BE2C (cell line): ENCODE measurements at regions not wholly inside any gene's neighbourhood (a gene's known extent, or its start where the extent isn't known, plus 50 kb on each side); places are given as distances from the start of the nearest gene placed in this dataset.
"Not testable (repeated sequence)": the region's sequence is repeated elsewhere in the genome, so short reads cannot be mapped to it uniquely, and the experiment has no call there.

ENCODE experiments used
- DNase-seq: peaks from one replicate; pipeline ENCODE4 v3.0.0-alpha.2; 2020
- H3K27me3 ChIP-seq: fragments of 250-450 bp; sonication (Bioruptor Pico); 2 replicates; pipeline ENCODE4 v1.5.1; 2020; ENCODE audit warnings: mild to moderate bottlenecking
- H3K36me3 ChIP-seq: fragments of 250-450 bp; sonication (Bioruptor Pico); 2 replicates; pipeline ENCODE4 v1.5.1; 2020; ENCODE audit warnings: mild to moderate bottlenecking
- H3K4me1 ChIP-seq: fragments of 250-450 bp; sonication (Bioruptor Pico); 2 replicates; pipeline ENCODE4 v1.5.1; 2020
- H3K4me3 ChIP-seq: 2 replicates; pipeline ENCODE4 v1.5.1; 2011; ENCODE audit warnings: low read depth, low read length
- H3K9me3 ChIP-seq: fragments of 250-450 bp; sonication (Bioruptor Pico); 2 replicates; pipeline ENCODE4 v1.5.1; 2020
- TF ChIP-seq, protein P1 (sequence below): IDR thresholded peaks from 2 replicates; pipeline ENCODE4 v1.5.1; 2012; ENCODE audit warnings: mild to moderate bottlenecking, low read depth, low read length

DNA sequence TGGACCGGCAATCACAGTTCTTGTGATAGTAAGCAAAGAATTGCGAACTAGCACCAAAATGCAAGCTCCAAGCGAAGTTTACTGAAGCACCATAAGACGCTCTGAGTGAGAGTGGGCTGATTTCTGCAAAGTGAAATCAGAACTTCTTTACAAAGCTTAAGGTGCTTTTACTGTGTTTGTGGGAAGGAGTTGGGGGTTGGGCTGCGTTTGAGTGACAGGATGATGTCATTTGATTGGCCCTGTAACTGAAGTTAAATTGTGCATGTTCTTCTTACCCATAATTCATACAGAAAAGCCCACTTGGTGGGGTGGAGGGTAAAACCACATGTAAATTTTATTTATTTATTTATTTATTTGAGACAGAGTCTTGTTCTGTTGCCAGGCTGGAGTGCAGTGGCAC is 970.6 kb upstream of the CDH18 start:
- Histone ChIP-seq H3K9me3 (no peaks in the 10 kb centered on the region), H3K27me3 (no peaks in the 10 kb centered on the region), H3K4me3 (no peak overlapping the region), H3K4me1 (no peaks in the 10 kb centered on the region), H3K36me3 (no peaks in the 10 kb centered on the region)
- no peak for DNase-seq
- TF ChIP-seq, protein P1, sequence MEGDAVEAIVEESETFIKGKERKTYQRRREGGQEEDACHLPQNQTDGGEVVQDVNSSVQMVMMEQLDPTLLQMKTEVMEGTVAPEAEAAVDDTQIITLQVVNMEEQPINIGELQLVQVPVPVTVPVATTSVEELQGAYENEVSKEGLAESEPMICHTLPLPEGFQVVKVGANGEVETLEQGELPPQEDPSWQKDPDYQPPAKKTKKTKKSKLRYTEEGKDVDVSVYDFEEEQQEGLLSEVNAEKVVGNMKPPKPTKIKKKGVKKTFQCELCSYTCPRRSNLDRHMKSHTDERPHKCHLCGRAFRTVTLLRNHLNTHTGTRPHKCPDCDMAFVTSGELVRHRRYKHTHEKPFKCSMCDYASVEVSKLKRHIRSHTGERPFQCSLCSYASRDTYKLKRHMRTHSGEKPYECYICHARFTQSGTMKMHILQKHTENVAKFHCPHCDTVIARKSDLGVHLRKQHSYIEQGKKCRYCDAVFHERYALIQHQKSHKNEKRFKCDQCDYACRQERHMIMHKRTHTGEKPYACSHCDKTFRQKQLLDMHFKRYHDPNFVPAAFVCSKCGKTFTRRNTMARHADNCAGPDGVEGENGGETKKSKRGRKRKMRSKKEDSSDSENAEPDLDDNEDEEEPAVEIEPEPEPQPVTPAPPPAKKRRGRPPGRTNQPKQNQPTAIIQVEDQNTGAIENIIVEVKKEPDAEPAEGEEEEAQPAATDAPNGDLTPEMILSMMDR = no peak

DNA sequence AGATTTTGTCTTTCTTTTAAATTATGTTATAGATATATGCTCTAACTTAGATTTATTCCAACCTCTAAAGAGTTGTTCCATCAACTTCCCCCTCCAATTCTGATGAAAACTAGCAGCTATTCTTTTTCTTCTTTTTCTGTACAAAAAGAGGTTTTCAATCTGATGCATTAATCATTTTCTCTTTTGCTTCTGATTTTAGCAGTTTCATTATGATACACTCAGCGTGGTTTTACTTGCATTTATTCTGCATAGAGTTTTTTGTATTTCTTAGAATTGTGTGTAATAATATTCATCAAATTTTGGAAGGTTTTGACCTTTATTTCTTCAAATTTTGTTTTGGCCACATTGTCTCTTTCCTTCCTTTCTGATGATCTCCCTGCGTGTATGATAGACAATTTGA is 968.1 kb upstream of the CDH18 start:
- no peaks in the 10 kb centered on the region for H3K36me3 ChIP-seq
- no peak for DNase-seq
- H3K4me3 ChIP-seq = no peak overlapping the region
- TF ChIP-seq, protein P1 = no peak
- H3K27me3 ChIP-seq = no peaks in the 10 kb centered on the region
- no peaks in the 10 kb centered on the region for H3K4me1 ChIP-seq
- no peaks in the 10 kb centered on the region for H3K9me3 ChIP-seq

DNA sequence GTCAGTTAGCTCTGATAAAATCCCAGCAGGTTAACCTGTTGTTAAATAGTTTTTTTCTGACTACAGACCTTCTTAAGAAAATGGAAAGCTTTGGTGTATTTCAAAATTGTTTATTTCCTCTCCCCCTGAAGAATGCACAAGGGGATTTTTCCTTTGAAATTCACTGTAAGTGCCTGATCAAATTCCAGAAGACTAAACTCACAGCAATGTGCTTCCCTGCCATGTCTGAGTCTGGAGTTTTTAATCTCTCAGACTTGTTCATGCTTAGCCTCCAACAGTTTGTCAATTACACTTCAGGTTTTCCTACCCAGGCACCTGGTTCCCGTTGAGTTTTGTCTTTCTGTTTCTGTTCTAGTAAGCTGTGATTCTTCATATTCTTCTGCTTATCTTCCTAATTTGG is 961.6 kb upstream of the CDH18 start:
- H3K36me3 ChIP-seq = no peaks in the 10 kb centered on the region
- no peak for DNase-seq
- no peaks in the 10 kb centered on the region for H3K27me3 ChIP-seq
- no peaks in the 10 kb centered on the region for H3K4me1 ChIP-seq
- TF ChIP-seq, protein P1 = no peak
- H3K9me3 ChIP-seq = no peaks in the 10 kb centered on the region
- no peak overlapping the region for H3K4me3 ChIP-seq

DNA sequence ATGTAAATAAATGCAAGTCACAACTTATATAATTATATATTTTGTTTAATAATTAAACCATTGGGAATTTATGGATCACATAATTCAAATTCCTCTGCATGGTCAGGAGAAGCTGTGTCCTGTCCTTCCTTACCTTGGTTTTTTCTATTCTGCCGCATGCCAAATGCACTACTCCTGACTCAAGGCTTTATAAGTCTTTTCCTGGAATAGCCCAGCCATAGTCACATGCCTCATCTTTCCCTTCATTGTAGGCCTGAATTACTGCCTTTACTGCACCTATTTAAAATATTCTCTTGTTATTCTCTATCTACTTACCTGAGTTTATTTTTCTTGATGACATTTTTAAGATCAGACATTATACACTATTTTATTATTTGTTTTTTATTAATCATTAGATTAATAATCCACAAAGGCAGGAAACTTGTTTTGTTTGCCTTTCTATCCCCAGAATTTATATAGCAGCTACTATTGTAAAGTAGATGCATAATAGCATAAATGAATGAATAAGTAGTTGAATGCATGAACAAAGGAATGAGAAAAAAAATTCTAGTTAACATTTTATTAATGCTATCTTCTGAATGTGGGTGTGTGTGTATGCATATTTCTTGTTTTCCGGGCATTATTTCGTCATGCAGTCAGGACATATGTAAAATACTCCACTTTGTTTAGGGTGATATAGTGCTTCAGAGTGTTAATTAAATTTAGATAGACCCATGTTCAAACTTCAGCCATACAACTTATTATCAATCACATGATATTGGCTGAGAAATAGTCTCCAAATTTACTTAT is 955.4 kb upstream of the CDH18 start:
- not testable (repeated sequence) for H3K4me3 ChIP-seq, H3K9me3 ChIP-seq, DNase-seq, H3K36me3 ChIP-seq, H3K4me1 ChIP-seq, H3K27me3 ChIP-seq

DNA sequence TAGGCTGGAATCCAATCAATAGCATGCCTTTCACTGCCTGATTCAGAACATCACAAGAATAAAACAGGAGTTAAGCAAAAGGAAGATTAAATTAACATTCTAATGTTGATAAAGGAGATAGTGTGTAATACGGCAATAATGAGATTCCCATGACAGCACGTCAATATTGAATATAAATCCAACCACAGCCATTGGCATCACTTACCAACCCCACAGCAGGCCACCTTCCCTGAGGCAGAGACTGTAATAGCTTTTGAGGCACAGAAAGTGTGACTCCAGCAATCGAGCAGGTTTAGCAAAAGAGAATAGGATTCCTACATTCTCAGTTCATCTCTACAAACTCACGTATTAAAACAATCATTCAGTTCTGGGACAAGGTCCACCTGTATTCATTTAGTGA is 954.6 kb upstream of the CDH18 start:
- not testable (repeated sequence) for H3K9me3 ChIP-seq, H3K4me1 ChIP-seq, H3K36me3 ChIP-seq, H3K27me3 ChIP-seq, H3K4me3 ChIP-seq, DNase-seq

DNA sequence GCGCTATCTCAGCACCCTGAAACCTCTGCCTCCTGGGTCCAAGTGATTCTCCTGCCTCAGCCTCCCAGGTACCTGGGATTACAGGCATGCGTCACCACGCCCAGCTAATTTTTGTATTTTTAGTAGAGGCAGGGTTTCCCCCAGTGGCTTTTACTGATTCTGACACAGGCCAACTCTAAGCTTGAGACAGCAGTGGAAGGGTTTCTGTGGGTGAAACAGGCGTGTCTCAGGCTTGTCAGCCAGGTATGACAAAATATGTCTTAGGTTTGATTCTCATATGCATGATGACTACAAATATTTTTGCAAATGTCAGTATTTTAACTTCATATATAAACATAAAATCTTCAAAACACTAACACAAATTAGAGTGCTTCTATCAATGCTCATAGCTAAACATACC is 952.8 kb upstream of the CDH18 start:
- not testable (repeated sequence) for H3K4me1 ChIP-seq, DNase-seq, H3K4me3 ChIP-seq, H3K36me3 ChIP-seq, H3K27me3 ChIP-seq, H3K9me3 ChIP-seq

DNA sequence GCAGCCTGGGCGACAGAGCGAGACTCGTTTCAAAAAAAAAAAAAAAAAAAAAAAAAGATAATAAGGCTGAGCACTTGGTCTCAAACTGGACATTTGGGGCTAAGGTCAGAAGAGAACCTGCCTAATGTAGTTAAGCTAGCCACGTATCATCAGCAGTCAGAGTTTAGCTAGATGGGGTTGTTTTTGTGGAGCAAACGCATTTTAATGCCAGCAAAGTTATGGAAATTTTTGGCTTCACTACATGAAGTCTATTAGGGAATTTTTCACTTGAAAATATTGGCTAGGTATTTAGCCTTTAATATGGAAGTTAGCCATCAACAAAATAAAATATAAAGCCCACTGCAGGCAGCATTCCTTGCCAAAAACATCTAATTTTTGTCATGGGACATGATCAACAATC is 902.9 kb upstream of the CDH18 start:
- not testable (repeated sequence) for H3K36me3 ChIP-seq, H3K4me3 ChIP-seq, H3K4me1 ChIP-seq, H3K27me3 ChIP-seq, DNase-seq, H3K9me3 ChIP-seq

DNA sequence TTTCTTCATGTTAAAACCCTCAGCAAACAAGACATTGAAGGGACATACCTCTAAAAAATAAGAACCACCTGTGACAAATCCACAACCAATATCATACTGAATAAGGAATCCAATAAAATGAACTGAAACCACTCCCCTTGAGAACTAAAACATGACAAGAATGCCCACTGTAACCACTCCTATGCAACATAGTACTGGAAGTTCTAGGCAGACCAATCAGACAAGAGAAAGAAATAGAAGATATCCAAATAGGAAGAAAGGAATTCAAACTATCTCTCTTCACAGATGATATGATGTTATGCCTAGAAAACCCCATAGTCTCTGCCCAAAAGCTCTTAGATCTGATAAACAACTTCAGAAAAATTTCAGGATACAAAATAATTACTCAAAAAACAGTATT is 887.7 kb upstream of the CDH18 start:
- not testable (repeated sequence) for H3K27me3 ChIP-seq, H3K9me3 ChIP-seq, H3K4me1 ChIP-seq, H3K36me3 ChIP-seq, H3K4me3 ChIP-seq, DNase-seq

DNA sequence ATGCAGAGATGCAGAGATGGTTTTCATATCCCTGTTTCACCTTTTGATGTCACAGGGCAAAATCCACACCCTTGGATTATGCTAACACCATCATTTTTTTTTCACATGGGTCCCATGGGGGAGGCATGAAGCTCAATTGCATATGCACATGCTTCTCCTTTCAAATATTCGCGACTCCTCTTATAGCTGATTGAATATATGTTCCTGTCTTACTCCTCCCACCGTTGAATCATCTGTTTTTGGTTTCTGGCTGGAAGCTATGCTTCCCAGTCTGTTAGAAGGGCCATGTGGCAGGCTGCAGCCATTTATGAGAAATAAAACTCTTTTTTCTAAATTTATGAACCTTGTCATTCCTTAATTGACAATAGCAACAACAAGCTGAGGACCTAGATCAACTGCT is 877.9 kb upstream of the CDH18 start:
- not testable (repeated sequence) for H3K4me3 ChIP-seq

More for the DNA sequence above, 877.9 kb upstream of the CDH18 start:
- not testable (repeated sequence) for H3K36me3 ChIP-seq, H3K4me1 ChIP-seq, H3K9me3 ChIP-seq, H3K27me3 ChIP-seq
- peak; percentile 12 for DNase-seq
